Germinal center (tissue), 1 donor: ENCODE measurements at regions not wholly inside any gene's neighbourhood (a gene's known extent, or its start where the extent isn't known, plus 50 kb on each side); places are given as distances from the start of the nearest gene placed in this dataset.
A peak's percentile ranks its signal among the peaks of the same experiment; 100 is the strongest.

Experiments used
- DNase-seq: peaks from one replicate; pipeline ENCODE4 v3.0.0; 2012; ENCODE audit warnings: mixed read lengths, low spot score

- peak; percentile 73 for DNase-seq
Measured at GRCh38 chr1:201709564-201710295, 119.2 kb upstream of the IPO9 start.

GRCh38 chr1:201710632-201711597 lies 118.0 kb upstream of the IPO9 start:
- no peak for DNase-seq

DNA sequence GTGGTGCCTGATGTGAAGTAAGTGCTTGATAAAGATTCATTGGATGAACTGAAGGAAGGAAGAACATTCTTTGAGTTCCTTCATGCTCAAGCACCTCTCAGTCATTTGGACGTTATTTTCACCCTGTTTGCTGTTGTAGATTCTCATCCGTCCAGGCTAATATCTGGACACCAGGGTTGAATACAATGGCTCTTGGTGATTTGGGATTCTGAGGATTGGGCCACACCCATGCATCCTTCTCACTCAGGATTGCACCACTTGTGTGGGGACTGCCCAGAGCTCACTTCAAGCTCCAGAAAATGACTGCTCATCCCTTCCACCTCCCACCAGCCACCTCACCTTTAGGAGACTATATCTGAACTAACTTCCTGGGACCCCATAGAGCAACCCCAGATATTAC lies 117.1 kb upstream of the IPO9 start:
- no peak for DNase-seq

GRCh38 chr1:201712387-201713085 lies 116.4 kb upstream of the IPO9 start:
- DNase-seq, result no peak

DNA sequence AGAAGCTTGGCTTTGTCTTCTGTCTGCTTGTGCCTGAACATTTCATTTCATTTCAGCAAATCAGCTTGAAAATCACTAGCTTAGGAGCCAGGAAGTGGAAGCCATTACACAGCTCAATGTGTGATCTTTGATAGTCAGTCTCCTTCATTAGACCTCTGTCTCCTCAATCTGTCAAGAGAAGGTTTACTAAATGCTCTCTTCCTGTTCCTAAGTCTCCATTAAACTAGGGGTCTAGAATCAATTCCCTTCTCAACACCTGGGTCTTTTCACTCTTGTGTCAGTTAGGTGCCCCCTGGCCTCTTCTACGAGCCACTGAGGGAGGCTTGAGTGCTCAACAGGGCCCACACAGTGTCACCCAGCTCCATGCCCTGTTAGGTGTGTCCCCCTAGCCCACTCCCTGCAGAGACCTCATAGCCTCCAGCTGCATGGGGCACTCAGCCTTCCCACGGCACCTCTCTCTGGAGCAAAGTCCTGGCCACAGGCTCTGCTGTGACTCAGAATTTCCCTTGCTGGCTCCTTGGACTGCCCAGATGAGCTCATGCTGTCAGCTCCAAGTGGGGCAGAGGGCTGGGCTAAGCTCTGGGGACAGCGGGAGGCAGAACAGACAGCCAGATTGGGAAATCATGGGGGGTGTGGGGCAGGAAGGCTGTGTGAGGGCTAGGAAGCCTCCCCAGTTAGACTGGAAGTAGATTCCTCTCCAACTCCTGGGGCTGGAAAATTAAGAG lies 115.7 kb upstream of the IPO9 start:
- no peak for DNase-seq

DNA sequence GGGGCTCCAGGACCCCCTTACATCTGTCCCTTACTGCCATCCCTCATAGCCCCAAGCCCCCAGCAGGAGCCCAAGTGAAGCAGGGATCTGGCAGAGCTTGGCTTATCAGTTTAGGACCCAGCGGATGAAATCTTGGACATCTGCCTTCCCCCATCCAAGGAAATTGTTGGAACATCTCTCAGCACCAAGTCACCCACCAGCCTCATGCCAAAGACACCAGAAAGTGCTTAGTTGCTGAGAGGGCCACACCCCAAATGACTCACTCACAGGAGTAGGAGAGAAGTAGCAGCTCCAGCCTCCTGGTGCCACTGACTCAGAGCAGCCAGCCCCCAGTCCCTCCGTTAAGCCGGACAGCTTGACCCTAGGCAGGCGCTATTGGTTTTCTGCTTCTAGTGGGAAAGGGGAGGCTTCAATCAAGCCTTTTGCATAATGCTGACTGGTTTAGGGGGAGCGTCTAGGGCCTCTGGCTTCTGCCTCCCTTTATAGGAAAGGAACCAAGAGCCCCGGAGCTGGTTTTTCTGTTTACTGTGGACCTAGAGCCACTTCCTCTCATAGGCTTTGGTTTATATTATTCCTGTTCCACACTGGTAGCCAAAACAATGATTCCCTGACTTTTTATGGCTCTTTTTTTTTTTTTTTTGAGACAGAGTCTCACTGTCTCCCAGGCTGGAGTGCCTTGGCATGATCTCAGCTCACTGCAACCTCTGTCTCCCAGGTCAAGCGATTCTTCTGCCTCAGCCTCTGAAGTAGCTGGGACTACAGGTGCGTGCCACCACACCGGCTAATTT lies 114.2 kb upstream of the IPO9 start:
- DNase-seq, result no peak

DNA sequence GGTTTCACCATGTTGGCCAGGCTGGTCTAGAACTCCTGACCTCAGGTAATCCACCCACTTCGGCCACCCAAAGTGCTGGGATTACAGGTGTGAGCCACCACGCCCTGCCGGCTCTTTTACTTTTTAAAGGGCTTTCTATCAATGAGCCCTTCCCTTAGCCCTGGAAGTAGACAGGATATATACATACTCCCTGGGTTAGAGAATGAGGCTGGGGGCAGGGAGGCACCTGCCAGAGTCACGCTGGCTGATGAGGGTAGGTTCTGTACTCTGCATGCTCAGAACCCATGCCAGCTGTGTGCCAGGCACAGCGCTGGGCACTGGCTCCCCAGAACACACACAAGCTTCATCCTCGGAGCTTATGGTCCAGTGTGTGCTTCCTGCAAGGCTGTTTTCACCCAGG lies 113.6 kb upstream of the IPO9 start:
- DNase-seq, result no peak

GRCh38 chr1:201715801-201716741 lies 112.9 kb upstream of the IPO9 start:
- DNase-seq, result peak; percentile 60

- no peak for DNase-seq
Measured at GRCh38 chr1:201716742-201717135, 112.2 kb upstream of the IPO9 start.

DNA sequence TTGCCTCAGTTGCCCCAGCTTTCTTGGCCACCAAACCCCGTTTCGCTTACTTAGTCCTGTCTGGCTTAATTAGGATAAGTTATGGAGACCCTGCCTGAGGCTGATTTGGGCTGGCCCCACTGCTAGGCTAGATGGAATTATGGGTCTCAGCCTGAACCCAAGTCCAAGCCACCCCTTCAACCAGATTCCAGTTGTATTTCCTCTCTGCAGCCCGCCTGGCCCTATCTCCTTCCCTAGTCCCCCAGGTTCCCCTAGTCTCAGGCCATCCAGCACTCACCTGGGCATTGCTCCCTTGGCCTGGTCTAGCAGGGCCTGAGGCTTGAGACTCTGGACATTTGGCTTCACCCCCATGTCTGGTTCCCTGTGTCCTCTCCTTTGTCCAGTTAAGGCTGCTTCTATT lies 111.7 kb upstream of the IPO9 start:
- DNase-seq, result no peak

- no peak for DNase-seq
Measured at GRCh38 chr1:201718346-201719202, 110.4 kb upstream of the IPO9 start.

GRCh38 chr1:201719812-201720521 lies 109.0 kb upstream of the IPO9 start:
- DNase-seq, result no peak

GRCh38 chr1:201720522-201720844 lies 108.5 kb upstream of the IPO9 start:
- DNase-seq, result no peak

DNA sequence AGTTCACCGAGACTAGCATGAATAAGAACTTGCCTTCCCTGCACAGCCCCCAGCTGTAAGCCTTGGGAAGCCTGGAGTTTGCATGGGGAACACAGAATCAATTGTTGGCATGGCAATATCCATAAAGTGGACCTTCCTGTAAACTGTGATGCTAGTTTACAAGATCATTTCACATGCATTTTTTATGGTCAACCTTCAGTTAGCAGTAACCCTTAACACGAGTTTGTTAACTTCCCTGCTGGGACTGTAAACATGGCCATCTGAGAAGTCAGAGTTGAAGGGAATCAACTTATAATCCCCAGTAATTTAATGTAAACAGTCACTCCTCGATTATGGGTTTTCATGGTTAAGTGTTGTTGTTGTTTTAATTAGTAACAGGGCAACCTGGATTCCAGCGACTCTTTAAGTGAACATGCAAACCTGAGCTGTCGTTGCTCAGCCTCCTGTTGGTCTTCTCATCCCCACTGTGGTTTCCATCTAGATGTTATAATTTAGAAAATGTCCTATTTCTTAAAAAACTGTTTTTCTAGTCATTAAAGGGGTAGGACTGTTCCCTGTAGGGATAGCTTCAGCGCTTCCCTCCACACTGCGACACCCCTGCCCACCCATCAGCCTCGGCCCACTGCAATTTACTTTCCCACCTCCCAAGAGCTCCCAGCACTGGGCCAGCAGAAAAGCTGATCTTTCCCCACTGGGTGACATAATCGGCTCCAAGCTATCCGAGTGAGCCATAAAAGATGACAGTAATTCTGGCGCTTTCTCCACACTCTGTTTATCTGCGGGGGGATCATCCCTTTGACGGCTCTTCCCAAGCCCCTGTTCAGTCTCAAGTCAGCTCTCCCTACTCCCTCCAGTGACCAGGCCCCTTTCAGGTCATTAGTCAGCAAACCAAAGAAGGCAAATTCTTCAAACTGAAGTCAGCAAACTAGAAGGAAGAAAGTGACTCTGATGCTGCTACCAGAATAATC lies 107.6 kb upstream of the IPO9 start:
- no peak for DNase-seq

DNA sequence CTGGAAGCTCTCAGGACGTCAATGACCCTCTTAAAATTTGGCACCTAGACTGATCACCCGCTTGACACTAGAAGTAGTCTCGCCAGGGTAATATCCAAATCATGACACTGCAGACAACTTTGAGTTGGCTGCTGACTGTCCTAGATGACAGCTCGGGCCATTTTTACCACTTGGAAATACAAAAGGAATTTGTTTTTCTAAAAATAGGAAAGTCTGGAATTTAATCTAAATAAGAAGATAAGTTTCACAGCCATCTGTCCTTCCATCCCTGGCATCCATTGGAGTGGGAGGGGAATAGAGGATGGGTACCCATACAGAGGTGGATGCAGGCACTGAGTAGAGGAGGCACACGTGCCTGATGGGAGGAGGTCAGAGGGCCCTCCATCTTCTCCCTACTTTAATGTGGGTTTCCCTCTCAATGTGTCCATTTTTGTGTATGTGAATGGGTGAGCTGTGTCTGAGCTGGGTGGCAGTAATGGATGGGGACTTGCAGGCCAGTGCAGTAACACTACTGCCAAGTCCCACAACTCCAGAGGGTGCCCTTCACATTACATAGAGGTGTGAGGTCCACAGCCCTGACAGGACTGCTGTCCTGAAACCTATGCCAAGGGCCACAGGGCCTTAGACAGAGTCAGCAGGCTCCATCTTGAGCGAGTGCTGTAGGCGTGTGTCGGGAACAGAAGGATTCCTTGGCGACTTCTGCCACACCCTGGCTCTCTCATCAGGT lies 104.8 kb upstream of the IPO9 start:
- DNase-seq, result no peak

- no peak for DNase-seq
Measured at GRCh38 chr1:201724766-201725118, 104.2 kb upstream of the IPO9 start.

GRCh38 chr1:201726700-201727099 lies 102.3 kb upstream of the IPO9 start:
- no peak for DNase-seq
